Liver (tissue), 3 donors: ENCODE measurements at regions not wholly inside any gene's neighbourhood (a gene's known extent, or its start where the extent isn't known, plus 50 kb on each side); places are given as distances from the start of the nearest gene placed in this dataset.

Source experiments
- EGR1 ChIP-seq, 2 donors: IDR thresholded peaks; 2 replicates each; pipeline ENCODE4 v1.6.1; 2016 to 2018; ENCODE audit warnings: antibody characterized with exemption in 2 of 2, low read depth in 2 of 2
- FOXA2 ChIP-seq: IDR thresholded peaks from 2 replicates; pipeline ENCODE4 v1.6.1; 2016; ENCODE audit warnings: antibody characterized with exemption
- GABPA ChIP-seq, 2 donors: IDR thresholded peaks in 1 of 2; conservative IDR thresholded peaks in 1 of 2; 2 replicates each; pipeline ENCODE4 v1.6.1; 2016; ENCODE audit warnings: antibody characterized with exemption in 2 of 2, mild to moderate bottlenecking in 1 of 2, moderate library complexity in 1 of 2
- JUND ChIP-seq, 2 donors: IDR thresholded peaks; 2 replicates each; pipeline ENCODE4 v1.6.1; 2016; ENCODE audit warnings: antibody characterized with exemption in 2 of 2
- RAD21 ChIP-seq, 2 donors: IDR thresholded peaks; 2 replicates each; pipeline ENCODE4 v1.6.1; 2016; ENCODE audit warnings: antibody characterized with exemption in 2 of 2, mild to moderate bottlenecking in 2 of 2
- SP1 ChIP-seq: IDR thresholded peaks from 2 replicates; pipeline ENCODE4 v1.6.1; 2018; ENCODE audit warnings: antibody characterized with exemption, mild to moderate bottlenecking
- TAF1 ChIP-seq: conservative IDR thresholded peaks from 2 replicates; pipeline ENCODE4 v1.6.1; 2016; ENCODE audit warnings: antibody characterized with exemption, mild to moderate bottlenecking
- TF ChIP-seq, protein P1 (sequence below): fragments of 150-350 bp; IDR thresholded peaks from 2 replicates; pipeline ENCODE4 v1.5.1; 2017; ENCODE audit warnings: improper control_type of control experiment, low read depth, low read length; ENCODE audit not compliant: missing input control
- TF ChIP-seq, protein P2 (sequence below): IDR thresholded peaks from 2 replicates; pipeline ENCODE4 v1.6.1; 2016; ENCODE audit warnings: antibody characterized with exemption
- TF ChIP-seq, protein P3 (sequence below): IDR thresholded peaks from 2 replicates; pipeline ENCODE4 v1.6.1; 2016; ENCODE audit warnings: antibody characterized with exemption
- TF ChIP-seq, protein P4 (sequence below): IDR thresholded peaks from 2 replicates; pipeline ENCODE4 v1.6.1; 2016; ENCODE audit warnings: antibody characterized with exemption, mild to moderate bottlenecking
- donor health status: healthy.
- donor health status: healthy.

DNA sequence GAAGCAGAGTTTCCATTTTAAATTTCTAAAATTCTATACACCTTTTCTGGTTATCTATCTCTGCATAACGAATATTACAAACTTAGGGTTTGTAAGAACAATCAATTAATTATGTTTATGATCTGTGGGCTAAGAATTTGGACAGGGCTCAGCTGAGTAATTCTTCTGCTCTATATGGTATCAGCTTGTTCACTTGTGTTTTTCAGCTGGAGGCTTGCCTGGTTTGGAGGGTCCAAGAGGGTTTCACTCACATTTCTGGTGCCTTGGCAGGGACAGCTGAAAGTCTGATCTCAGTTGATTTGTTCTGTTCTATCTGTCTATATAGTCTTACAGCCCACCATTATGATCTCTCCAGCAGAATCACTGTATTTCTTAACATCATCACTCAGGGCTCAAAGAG lies 57.8 kb upstream of the ADGRA3 start:
- TF ChIP-seq, protein P1, sequence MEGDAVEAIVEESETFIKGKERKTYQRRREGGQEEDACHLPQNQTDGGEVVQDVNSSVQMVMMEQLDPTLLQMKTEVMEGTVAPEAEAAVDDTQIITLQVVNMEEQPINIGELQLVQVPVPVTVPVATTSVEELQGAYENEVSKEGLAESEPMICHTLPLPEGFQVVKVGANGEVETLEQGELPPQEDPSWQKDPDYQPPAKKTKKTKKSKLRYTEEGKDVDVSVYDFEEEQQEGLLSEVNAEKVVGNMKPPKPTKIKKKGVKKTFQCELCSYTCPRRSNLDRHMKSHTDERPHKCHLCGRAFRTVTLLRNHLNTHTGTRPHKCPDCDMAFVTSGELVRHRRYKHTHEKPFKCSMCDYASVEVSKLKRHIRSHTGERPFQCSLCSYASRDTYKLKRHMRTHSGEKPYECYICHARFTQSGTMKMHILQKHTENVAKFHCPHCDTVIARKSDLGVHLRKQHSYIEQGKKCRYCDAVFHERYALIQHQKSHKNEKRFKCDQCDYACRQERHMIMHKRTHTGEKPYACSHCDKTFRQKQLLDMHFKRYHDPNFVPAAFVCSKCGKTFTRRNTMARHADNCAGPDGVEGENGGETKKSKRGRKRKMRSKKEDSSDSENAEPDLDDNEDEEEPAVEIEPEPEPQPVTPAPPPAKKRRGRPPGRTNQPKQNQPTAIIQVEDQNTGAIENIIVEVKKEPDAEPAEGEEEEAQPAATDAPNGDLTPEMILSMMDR = no peak
- TF ChIP-seq GABPA (IDR thresholded peaks at IDR 0.05 in 1 of 2, conservative IDR thresholded peaks at IDR 0.05 in 1 of 2) (no peak), EGR1 (IDR thresholded peaks at IDR 0.05; ENCODE audit: low read depth in 2 of 2) (no peak), RAD21 (IDR thresholded peaks at IDR 0.05) (no peak), FOXA2 (no peak), TAF1 (no peak), SP1 (no peak), JUND (IDR thresholded peaks at IDR 0.05) (no peak)
- TF ChIP-seq, protein P2, sequence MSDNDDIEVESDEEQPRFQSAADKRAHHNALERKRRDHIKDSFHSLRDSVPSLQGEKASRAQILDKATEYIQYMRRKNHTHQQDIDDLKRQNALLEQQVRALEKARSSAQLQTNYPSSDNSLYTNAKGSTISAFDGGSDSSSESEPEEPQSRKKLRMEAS = no peak
- TF ChIP-seq, protein P3, sequence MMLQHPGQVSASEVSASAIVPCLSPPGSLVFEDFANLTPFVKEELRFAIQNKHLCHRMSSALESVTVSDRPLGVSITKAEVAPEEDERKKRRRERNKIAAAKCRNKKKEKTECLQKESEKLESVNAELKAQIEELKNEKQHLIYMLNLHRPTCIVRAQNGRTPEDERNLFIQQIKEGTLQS = no peak
- TF ChIP-seq, protein P4, sequence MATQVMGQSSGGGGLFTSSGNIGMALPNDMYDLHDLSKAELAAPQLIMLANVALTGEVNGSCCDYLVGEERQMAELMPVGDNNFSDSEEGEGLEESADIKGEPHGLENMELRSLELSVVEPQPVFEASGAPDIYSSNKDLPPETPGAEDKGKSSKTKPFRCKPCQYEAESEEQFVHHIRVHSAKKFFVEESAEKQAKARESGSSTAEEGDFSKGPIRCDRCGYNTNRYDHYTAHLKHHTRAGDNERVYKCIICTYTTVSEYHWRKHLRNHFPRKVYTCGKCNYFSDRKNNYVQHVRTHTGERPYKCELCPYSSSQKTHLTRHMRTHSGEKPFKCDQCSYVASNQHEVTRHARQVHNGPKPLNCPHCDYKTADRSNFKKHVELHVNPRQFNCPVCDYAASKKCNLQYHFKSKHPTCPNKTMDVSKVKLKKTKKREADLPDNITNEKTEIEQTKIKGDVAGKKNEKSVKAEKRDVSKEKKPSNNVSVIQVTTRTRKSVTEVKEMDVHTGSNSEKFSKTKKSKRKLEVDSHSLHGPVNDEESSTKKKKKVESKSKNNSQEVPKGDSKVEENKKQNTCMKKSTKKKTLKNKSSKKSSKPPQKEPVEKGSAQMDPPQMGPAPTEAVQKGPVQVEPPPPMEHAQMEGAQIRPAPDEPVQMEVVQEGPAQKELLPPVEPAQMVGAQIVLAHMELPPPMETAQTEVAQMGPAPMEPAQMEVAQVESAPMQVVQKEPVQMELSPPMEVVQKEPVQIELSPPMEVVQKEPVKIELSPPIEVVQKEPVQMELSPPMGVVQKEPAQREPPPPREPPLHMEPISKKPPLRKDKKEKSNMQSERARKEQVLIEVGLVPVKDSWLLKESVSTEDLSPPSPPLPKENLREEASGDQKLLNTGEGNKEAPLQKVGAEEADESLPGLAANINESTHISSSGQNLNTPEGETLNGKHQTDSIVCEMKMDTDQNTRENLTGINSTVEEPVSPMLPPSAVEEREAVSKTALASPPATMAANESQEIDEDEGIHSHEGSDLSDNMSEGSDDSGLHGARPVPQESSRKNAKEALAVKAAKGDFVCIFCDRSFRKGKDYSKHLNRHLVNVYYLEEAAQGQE = no peak
